ENCODE measurements at regions not wholly inside any gene's neighbourhood (a gene's known extent, or its start where the extent isn't known, plus 50 kb on each side); places are given as distances from the start of the nearest gene placed in this dataset.

DNA sequence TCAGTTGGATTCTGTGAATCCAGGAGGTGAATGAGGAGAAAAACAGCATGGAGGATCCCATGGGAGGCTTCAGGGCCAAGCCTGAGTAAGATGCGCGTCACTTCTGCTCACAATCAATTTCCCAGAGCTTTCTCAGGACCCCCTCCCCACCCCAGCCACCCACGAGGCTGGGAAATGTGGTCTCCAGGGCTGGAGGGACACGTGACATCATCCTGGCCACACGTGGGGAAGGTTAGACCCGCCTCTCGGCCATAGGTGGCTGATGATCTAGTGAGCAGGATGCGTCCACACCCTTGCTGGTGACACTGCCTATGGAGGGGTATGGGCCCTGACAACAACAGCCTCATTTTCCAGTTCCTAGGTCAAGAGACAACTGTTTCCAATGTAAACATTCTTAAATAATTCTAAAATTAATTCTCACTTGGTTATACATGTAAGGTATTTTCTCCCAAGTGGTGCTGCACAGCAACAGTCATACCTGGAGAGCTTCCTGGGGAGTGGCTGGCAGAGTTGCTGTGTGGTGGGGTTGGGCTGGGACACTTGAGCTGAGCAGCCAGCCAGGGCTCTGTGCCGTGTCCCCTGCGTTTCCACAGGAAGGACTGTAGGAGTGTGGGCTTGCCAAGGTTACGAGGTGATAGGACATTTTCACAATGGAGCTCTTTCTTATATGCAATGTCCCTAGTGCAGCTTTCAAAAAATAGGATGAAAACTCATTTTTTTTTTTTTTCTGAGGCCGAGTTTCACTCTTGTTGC, 153.1 kb downstream of the GADD45G start:
- DNase-seq (ENCODE audit: low read depth), result no peak
- H3K4me3 ChIP-seq (ENCODE audit: low read depth, low read length), result no peak overlapping the region

DNA sequence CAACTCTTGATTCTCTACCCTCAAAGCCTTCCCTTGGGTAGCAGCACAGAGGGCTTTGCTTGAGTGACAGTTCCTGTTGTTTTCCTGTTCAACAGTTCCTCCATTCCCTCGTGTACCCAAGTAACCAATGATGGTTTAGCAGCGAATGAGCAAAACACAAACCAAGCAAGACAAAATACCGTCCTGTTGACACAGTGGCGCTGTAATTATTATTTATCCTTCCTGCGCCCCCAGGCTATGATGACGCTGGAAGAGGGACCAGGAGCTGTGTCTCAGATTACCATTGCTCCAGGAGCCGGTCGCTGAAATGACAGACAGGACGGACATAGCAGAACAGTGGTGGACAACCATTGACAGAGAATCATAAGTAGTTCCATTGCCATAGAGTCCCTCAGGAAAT, 154.8 kb downstream of the GADD45G start:
- no peak for DNase-seq (ENCODE audit: low read depth)
- H3K4me3 ChIP-seq (ENCODE audit: low read depth, low read length), result no peak overlapping the region
- no peak for TF ChIP-seq POLR2A (IDR thresholded peaks at IDR 0.05; ENCODE audit: extremely low read depth, insufficient read length)

More for the DNA sequence above, 153.1 kb downstream of the GADD45G start:
- TF ChIP-seq MYC (IDR thresholded peaks at IDR 0.05; ENCODE audit: low read depth, low read length) (no peak), POLR2A (IDR thresholded peaks at IDR 0.05; ENCODE audit: extremely low read depth, insufficient read length) (no peak)
- TF ChIP-seq, protein P1, sequence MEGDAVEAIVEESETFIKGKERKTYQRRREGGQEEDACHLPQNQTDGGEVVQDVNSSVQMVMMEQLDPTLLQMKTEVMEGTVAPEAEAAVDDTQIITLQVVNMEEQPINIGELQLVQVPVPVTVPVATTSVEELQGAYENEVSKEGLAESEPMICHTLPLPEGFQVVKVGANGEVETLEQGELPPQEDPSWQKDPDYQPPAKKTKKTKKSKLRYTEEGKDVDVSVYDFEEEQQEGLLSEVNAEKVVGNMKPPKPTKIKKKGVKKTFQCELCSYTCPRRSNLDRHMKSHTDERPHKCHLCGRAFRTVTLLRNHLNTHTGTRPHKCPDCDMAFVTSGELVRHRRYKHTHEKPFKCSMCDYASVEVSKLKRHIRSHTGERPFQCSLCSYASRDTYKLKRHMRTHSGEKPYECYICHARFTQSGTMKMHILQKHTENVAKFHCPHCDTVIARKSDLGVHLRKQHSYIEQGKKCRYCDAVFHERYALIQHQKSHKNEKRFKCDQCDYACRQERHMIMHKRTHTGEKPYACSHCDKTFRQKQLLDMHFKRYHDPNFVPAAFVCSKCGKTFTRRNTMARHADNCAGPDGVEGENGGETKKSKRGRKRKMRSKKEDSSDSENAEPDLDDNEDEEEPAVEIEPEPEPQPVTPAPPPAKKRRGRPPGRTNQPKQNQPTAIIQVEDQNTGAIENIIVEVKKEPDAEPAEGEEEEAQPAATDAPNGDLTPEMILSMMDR (IDR thresholded peaks at IDR 0.05; ENCODE audit: low read depth, low read length), result no peak
- TF ChIP-seq, protein P2, sequence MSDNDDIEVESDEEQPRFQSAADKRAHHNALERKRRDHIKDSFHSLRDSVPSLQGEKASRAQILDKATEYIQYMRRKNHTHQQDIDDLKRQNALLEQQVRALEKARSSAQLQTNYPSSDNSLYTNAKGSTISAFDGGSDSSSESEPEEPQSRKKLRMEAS (IDR thresholded peaks at IDR 0.05; ENCODE audit: low read depth, low read length), result no peak

DNA sequence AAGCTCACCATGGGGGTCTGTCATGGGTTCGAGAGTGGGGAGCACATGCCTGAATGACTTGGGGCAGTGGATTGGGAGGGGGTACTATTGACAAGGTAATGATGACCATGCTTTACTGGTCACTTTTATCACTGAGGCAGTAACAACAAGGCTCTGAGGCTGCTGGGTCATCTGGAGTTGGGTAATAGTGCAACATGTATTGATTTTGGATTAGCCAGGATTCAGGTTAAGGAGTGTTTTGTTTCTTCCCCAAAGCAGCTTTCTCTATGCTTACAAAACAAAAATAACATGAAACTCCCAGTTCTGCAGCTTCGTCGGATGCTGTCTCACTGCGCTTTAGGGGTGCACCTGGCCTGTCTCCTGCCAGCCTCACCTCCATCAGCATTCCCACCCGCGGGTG, 155.3 kb downstream of the GADD45G start:
- no peak overlapping the region for H3K4me3 ChIP-seq (ENCODE audit: low read depth, low read length)
- TF ChIP-seq, protein P1 (IDR thresholded peaks at IDR 0.05; ENCODE audit: low read depth, low read length), result no peak
- no peak for TF ChIP-seq MYC (IDR thresholded peaks at IDR 0.05; ENCODE audit: low read depth, low read length)
- no peak for TF ChIP-seq POLR2A (IDR thresholded peaks at IDR 0.05; ENCODE audit: extremely low read depth, insufficient read length)
- TF ChIP-seq, protein P2 (IDR thresholded peaks at IDR 0.05; ENCODE audit: low read depth, low read length), result no peak
- DNase-seq (ENCODE audit: low read depth), result no peak

DNA sequence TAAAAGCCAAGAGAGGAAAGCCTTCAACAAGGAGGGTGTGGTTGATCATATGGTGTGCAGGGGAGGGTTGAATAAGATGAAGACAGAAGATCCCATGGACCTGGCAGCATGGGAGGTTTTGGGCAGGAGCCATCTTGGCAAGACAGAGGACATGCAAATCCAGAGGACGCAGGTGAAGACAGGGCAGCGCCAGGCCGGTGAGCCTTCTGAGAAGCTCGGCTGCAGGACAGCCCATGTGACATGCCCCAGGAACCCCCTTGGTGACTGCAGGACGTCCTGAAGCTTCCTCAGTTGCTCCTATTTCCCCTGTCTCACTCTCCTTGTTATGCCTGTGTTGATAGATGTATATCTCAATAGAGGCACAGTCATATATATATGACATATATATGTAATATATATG, 159.4 kb downstream of the GADD45G start:
- no peak overlapping the region for H3K4me3 ChIP-seq (ENCODE audit: low read depth, low read length)
- TF ChIP-seq MYC (IDR thresholded peaks at IDR 0.05; ENCODE audit: low read depth, low read length) (no peak), POLR2A (IDR thresholded peaks at IDR 0.05; ENCODE audit: extremely low read depth, insufficient read length) (no peak)
- TF ChIP-seq, protein P2 (IDR thresholded peaks at IDR 0.05; ENCODE audit: low read depth, low read length), result no peak
- TF ChIP-seq, protein P1 (IDR thresholded peaks at IDR 0.05; ENCODE audit: low read depth, low read length), result no peak
- DNase-seq (ENCODE audit: low read depth), result no peak

DNA sequence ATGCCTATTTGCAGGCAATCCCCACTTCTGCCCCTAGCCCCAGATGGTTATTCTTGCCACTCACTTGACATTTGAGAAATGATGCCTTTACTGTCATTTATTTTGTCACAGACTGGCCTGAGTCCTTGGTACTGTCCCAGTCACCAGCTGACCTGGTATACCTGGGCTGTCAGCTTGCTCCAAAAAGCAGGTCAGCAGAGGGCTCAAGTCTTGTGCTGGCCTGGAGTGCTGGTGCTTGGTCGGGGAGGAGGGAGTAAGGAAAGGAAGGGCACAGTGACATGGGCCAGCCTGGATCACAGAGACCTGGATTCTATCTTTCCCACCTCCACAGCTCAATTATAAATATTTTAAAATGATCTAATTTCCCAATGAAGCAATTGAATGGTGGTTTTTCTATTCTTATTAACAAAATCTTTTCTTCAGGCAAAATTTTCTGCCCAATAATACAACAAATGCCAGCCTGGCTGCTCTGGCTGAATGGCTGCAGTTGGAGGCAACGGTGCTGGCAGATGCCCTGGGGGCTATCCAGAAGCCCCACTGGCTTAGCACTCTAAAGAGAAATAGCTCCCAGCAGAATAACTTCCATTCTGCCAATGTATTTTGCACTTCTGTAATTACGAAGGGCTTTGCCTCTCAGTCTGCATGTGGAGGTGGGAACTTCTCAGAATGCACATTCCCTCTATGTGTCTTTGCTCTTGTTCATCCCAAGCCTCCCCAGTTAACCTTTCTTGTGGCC, 160.6 kb downstream of the GADD45G start:
- TF ChIP-seq MYC (IDR thresholded peaks at IDR 0.05; ENCODE audit: low read depth, low read length) (no peak), POLR2A (IDR thresholded peaks at IDR 0.05; ENCODE audit: extremely low read depth, insufficient read length) (no peak)
- TF ChIP-seq, protein P1 (IDR thresholded peaks at IDR 0.05; ENCODE audit: low read depth, low read length), result no peak
- TF ChIP-seq, protein P2 (IDR thresholded peaks at IDR 0.05; ENCODE audit: low read depth, low read length), result no peak
- no peak for DNase-seq (ENCODE audit: low read depth)
- no peak overlapping the region for H3K4me3 ChIP-seq (ENCODE audit: low read depth, low read length)

DNA sequence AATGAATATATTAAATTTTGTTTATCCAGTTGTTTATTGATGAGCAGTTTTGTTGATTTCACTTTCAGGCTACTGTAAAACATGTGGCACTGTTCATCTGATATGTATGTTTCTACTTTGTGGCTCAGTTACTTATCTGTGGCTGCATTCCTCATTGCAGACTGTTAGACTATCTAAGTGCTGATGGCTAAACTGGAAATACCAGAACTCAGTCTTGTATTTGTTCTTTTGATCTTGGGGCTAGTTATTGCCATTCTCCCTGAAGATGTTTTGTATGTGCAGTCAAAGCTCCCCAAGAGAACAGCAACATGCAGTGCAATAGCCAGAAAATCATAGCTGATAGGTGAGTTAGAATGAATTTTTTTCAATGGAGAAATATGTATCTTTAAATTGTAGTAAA, 162.2 kb downstream of the GADD45G start:
- TF ChIP-seq MYC (IDR thresholded peaks at IDR 0.05; ENCODE audit: low read depth, low read length) (no peak), POLR2A (IDR thresholded peaks at IDR 0.05; ENCODE audit: extremely low read depth, insufficient read length) (no peak)
- TF ChIP-seq, protein P2 (IDR thresholded peaks at IDR 0.05; ENCODE audit: low read depth, low read length), result no peak
- TF ChIP-seq, protein P1 (IDR thresholded peaks at IDR 0.05; ENCODE audit: low read depth, low read length), result no peak
- DNase-seq (ENCODE audit: low read depth), result no peak
- H3K4me3 ChIP-seq (ENCODE audit: low read depth, low read length), result no peak overlapping the region
